ENCODE measurements at regions not wholly inside any gene's neighbourhood (a gene's known extent, or its start where the extent isn't known, plus 50 kb on each side); places are given as distances from the start of the nearest gene placed in this dataset.

DNA sequence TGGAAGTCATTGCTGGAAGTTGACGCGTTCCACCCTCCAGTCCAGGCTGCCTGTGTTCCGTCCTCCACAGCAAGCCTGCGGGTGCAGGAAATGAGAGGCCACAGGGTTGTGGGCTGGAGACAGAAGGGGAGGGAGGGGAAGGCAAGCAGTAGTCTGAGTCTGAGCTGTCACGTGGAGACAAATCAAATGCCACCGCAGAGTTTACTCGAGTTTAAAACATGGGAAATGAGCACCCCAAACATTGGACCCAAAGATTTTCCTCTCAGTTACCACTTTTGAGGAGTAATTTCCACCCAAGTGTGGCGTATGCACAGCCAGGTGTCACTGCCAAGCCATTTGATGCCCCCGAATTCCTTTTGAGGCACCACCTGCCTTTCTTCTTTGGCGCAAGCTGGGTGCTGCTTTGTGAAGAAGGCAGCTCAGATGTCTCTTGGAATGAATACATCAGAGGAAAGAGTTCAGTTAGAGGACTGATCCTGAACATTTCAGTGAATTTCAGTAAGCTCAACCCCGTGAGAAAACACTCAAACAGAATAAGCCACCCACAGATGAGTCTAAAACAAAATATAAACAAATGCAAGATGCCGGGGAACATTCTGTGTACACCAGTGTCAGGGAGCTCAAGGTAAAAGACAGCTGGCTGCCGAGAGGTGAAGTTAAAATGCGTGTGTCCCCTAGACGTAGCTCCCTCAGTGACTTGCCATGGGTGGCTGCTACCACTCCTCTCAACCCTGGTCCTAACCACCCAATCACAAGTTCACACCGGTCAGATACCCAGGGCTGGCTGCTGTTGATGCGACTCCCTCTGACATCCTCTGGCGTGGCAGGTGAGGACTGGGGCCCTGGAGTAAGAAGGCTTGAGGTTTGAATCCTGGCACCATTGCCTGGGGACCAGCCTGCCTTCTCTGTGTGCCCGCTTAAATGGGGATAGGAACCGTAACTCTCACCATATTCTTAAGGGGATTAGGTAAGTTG lies 203.8 kb downstream of the UACA start:
- TF ChIP-seq POLR2A (IDR thresholded peaks at IDR 0.05) = no peak
- TF ChIP-seq, protein P1, sequence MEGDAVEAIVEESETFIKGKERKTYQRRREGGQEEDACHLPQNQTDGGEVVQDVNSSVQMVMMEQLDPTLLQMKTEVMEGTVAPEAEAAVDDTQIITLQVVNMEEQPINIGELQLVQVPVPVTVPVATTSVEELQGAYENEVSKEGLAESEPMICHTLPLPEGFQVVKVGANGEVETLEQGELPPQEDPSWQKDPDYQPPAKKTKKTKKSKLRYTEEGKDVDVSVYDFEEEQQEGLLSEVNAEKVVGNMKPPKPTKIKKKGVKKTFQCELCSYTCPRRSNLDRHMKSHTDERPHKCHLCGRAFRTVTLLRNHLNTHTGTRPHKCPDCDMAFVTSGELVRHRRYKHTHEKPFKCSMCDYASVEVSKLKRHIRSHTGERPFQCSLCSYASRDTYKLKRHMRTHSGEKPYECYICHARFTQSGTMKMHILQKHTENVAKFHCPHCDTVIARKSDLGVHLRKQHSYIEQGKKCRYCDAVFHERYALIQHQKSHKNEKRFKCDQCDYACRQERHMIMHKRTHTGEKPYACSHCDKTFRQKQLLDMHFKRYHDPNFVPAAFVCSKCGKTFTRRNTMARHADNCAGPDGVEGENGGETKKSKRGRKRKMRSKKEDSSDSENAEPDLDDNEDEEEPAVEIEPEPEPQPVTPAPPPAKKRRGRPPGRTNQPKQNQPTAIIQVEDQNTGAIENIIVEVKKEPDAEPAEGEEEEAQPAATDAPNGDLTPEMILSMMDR (IDR thresholded peaks at IDR 0.05) = no peak

All from prostate gland (tissue), 2 donors.